DMS53 treated with DMSO at 0.1 percent for 48 hours (cell line): ENCODE measurements at regions not wholly inside any gene's neighbourhood (a gene's known extent, or its start where the extent isn't known, plus 50 kb on each side); places are given as distances from the start of the nearest gene placed in this dataset.
"Not testable (repeated sequence)": the region's sequence is repeated elsewhere in the genome, so short reads cannot be mapped to it uniquely, and the experiment has no call there.

Source experiments
- DNase-seq: peaks from one replicate; lab custom pipeline; 2025; ENCODE audit not compliant: unreplicated experiment; lab: John Stamatoyannopoulos, UW

DNA sequence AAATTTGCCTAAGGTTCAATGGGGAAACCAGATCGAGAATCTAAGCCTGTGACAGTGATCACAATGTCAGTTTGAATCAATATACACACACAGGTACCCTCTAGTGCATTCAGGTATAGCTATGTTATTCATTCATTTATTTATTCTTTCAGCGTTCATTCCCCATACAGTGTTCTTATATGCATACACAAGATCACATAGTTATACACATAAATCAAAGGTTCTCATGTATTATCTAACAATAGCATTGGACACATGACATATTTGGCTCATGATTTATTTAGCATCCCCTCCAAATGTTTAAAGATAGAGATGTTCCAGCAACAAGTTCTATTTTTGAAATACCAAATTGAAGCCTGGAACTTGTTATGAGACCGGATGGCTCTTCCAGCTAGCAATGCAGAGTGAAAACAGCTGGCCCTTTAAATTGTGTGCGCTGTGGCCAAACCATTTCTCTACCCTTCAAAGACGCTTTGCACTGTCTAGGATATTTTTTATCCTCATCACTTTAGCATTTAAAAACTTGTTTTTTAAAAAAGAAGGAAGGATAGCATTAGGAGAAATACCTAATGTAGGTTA lies 131.0 kb downstream of the ATXN3L start:
- DNase-seq = no peak

DNA sequence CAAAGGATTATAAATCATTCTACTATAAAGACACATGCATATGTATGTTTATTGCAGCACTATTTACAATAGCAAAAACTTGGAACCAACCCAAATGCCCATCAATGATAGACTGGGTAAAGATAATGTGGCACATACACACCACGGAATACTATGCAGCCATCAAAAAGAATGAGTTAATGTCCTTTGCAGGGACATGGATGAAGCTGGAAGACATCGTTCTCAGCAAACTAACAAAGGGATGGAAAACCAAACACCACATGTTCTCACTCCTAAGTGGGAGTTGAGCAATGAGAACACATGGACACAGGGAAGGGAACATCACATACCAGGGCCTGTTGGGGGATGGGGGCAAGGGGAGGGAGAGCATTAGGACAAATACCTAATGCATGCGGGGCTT lies 133.2 kb downstream of the ATXN3L start:
- not testable (repeated sequence) for DNase-seq

DNA sequence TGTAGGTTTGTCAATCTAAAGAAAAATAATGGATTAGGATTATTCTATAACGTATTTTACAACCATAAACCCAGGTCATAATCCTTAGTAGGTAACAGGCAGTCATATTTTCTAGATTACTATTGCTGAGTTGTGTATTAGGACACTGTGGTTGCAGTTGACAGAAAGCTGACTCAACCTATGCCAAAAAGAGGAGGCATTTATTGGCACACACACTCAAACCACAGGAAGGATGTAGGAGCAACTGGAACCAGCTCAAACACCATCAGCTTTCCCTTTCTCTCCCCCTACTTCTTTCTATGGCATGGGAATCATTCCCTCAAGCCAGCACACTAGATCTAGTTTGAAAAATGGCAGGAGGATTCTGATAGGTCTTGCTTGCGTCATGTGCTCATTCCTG lies 136.4 kb upstream of the FAM9C start:
- DNase-seq = no peak

DNA sequence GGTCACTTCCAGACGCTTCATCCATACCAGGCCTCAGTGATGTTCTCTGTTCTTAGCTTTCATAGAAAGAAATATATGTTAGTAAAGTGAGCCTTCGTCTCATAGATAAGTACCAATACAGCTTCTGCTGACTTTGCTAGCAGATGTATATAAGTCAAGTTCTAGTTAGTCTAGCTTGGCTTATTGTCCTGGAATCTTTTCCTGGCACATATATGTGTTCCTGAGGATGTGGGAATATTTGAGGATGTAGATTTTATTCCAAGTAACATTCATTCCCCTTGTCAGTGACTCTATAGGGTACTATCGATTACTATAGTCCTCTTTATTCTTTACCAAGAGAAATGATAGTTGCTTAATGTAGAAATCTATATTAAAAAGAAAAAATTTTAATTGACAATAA lies 135.2 kb upstream of the FAM9C start:
- no peak for DNase-seq

DNA sequence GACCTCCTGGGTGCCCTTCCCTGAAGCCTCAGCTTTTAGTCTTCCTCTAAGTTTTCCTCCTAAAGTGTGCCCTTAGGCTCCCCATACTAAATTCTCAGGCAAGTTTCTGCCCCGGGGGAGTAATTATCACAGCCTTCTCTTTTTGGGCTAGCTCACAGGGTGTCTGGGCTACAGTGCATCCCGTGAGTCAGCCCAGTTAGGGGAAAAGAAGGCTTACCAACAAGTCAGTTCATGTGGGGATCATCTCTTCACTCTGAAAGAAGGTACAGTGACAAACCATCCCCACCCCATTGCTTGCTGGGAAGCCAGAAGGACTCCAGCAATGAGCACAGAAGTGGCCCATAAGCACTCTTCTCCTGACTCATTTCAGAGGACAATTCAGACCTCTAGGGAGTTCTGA lies 134.7 kb upstream of the FAM9C start:
- no peak for DNase-seq

DNA sequence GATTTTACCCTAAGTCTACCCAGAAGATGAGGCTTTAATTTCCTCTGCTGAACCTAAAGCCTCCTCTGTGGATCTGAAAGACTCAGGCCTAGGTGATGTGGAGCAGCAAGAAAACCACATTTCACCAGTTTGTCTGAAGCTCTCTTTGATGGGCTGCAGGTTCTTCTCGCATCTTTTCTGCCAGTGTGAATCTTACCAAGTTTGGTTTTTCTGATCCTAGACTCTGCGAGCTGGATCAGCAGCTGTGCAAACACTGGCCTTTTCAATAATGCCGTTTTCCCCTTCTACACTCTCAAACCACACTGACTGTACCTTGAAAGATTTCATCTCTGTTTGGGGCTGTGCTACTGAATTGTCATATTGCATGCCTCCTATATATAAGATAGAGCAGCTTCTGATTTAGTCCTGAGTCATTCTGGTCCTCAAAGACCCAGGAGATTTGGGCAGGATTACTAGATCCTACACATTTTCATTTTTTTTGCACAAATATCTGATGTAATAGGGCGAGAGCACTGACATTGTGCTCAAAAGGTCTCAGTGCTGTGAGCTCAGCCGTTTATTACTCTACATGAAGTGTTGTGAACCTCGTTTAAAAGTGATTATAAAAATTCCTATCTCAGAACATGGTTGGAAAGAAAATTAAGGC lies 133.6 kb upstream of the FAM9C start:
- DNase-seq = peak; percentile 20

DNA sequence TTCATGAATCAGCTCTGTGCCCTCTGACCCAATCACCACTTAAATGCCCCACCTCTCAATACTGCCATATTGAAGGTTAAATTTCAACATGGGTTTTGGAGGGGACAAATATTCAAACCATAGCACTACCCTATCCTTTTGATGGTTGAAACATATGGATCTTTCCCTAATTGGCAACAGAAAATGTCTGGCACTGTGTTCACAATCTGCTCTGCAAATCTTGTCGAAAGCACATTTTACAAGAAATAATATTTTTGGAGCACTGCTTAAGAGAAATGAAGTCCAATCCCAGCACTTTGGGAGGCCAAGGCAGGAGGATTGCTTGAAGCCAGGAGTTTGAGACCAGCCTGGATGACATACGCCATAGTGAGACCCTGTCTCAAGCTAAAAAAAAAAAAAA lies 130.6 kb upstream of the FAM9C start:
- DNase-seq = no peak

DNA sequence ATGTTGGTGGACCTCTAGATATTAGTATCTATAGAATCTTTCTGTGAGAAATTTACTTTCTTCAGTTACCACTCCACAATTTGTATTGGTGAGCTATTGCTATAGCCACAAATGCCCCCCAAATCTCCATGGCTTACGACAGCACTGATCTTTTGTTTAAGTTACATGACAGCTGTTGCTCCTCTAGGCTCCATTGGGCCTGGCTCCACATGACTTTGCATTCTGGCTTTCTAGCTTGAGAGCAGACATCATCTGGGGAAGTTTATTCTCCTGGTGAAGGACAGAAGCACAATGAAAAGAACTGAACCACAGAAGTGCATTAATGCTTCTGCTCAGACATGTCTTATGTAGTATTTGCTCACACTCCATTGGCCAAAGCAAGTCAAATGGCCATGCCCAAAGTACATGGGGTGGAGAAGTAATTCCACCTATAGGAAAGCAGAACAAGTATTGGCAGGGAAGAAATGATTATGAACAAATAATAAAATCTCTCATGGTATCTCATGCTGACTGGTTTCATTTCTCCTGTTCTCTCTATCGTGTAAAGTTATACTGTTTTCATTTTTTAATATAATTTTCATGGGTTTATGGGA lies 126.6 kb upstream of the FAM9C start:
- no peak for DNase-seq

DNA sequence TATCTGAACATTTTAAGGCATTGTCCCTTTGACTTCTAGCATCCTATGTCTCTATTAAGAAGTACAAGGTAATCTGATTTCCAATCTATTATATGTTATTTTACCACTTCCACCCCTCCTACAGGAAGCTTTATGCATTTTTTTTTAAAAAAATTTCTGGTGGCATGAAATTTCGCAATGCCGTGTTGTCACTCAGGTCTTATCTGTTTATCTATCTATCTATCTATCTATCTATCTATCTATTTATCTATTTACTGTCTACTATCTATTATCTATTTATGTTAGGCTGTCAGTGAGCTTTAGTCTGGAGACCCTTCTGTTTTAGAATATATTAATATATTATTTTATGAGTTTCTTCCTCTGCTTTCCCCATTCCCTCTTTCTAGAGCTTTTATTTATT lies 125.3 kb upstream of the FAM9C start:
- DNase-seq = no peak

DNA sequence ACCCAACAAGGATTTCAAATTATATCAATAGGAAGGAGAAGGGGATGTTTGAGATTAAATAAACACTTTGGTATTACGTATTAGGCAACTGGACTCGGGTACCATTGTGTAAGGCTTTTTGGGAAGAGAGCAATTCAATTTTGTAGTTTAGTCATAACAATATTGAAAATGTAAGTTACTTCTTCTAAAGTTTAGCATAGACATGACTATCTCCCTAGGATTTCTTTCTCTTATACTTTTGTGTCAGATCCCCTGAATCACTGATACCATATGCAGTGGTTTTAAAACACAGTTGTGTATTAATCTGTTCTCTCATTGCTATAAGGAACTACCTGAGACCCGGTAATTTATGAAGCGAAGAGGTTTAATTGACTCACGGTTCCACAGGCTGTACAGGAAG lies 123.8 kb upstream of the FAM9C start:
- DNase-seq = no peak

DNA sequence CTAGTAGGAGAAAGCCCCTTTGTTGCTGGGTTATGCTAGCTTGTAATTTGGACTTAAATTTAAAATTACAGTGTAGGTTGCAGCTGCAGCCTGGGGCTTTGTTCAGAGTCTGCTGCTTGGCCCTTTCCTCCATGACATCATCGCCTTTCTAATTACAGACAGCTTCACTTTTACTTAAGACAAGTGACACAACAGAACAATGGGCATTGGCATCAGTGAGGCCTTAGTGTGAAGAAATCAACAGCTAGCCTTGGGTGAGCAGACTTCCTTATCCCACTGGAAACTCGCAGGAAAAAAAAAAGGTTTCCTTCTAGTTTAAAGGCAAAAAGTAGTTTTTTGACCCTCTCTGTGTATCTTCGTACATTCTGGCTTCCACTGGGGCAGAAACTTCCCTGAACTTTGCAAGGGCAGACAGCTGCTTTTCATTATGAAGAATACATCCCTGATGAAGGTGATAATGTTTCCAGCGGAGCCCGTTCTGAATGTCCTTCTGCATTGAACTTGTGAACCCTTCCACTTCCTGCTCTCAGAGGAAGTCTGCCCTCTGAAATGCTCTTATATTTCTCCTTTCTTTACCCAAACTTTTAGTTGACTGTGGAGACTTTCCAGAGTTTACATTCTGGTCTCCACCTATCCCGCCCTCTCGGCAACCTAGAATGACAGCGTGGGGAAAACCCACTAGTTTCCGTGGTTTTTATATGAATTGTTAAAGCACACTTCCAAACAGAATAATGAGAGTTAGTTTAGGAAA lies 123.2 kb upstream of the FAM9C start:
- DNase-seq = no peak

DNA sequence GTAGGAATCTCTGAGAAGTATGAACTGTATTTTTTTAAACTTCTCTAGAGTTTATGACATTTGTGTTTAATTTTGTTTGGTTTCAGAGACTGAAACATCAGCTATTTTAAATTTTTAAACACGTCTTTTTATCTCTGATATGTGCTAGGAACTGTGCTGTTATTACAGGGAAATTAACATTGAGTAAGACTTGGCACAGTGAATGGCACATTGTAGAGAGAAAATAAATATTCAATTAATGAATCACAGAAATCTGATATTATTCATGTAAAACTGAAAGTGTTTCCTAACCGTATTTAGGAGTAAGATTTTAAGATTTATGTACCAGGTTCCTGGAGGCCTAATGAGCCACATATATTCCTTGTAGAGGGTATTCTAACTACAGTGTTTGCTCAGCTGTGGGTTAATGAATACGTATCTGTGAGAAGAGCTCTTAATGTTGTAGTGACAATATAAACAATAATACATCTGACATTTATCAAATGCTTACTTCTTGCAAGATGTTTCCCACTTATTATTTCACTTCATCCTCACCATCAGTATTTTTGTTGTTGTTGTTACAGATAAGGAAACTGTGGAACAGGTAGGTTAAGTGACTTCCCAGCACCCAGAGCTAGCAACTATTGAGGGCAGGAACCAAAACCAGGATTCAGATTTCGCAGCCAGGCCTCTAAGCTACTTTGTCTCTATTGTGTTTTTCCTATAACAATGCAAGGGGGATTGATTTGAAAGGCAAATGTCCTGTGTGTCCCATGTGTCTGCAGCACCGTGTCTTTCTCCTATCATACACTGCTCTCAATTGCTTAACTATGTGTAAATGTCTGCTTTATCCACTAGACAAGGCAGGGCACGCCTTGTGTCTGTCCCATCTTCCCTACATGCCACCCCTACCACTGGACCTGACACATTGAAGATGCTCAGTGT lies 121.1 kb upstream of the FAM9C start:
- no peak for DNase-seq

DNA sequence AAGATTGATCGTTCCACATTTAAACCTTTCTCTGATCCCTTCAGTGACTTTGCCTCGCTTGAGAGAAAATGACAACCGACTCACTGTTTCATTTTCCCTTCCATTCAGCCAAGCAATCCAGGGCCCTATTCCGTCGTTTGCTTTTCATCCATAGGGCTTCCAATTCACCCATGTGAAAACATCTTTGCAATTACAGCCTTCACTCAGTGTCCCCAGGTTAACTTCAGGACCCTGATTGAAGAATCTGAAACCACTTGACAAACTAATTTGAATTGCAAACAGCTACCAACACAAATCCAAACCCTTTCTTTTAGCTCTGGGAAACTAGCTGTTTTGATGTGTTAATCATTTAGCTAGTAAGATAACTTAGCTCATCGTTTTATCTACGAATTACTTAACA lies 120.2 kb upstream of the FAM9C start:
- DNase-seq = no peak

DNA sequence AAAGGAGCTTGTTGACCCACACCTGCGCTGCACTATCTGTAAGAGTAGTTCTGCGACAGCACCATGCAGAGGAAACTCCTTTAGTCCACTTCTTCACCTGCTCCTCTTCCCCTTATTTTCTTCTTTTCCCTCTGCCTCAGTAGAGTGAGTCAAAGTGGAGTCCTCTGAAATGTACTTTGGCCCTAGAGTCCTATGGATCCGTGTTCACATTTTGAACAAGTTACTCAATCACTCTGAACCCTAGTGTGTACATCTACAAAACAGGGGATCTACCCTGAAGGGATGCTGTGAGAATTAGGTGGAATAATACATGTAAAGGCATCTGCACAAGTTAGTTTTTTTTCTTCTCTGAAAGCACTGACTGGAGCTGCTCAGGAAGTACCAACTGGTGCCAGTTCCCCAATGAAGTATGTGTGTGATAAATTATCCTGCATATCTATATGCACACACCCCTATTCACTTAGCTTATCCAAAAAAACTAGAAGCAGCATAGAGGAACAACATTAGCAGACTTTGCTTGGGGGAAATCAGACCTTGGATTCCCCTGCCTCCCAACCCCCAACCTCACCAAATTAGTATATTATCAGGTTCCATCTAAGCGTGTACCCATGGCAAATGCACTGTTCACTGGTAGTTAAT lies 118.5 kb upstream of the FAM9C start:
- DNase-seq = no peak

DNA sequence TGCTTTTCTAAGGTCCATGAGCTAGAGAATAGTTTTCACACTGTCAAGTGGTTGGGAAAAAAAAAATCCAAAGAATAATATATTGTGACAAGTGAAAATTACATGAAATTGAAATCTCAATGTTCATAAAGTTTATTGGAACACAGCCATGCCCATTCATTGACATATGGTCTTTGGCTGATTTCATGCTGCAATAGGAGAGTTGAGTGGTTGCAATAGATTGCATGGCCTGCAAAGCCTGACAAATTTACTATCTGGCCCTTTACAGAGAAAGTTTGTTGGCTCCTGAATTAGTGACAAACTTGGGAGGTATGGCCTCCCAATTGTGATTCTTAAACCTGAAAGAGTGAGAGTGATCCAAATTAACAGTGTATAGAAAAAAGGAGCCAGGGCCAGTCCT lies 115.5 kb upstream of the FAM9C start:
- no peak for DNase-seq

DNA sequence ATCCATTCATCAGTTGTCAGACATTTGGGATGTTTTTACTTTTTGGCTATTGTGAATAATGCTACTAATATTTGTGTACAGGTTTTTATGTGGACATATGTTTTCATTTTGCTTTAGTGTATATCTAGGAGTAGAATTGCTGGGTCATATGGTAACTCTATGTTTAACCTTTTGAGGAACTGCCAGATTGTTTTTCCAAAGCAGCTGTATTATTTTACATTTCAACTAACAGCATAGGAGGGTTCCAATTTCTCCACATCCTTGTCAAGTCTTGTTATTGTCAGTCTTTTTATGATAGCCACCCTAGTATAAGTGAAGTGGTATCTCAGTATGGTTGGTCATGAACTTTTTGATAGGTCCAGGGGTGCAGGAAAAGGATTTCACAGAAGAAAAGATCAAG lies 114.5 kb upstream of the FAM9C start:
- DNase-seq = no peak

DNA sequence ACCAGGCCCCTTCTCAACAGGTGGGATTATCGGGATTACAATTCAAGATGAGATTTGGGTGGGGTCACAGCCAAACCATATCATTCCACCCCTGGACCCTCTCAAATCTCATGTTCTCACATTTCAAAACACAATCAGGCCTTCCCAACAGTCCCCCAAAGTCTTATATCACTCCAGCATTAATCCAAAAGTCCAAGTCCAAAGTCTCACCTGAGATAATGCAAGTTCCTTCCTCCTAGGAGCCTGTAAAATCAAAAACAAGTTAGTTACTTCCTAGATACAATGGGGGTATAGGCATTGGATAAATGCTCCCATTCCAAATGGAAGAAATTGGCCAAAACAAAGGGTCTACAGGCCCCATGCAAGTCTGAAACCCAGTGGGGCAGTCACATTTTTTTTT lies 111.1 kb upstream of the FAM9C start:
- not testable (repeated sequence) for DNase-seq

DNA sequence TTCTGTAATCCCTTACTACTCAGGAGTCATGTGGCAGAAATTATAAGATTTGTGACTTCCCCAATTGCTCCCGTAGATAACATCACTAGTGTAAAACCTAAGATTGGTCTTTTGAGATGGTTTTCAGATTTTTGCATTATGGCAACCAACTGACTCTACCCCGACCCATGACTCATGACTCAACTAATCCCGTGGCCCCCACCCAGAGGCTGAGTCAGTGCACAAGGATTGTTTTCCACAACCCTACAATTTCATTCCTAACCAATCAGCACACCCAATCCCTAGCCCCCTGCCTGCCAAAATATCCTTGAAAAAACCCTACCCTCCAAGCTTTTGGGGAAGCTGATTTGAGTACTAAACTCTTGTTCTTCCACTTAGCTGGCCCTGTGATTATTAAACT lies 109.4 kb upstream of the FAM9C start:
- no peak for DNase-seq

DNA sequence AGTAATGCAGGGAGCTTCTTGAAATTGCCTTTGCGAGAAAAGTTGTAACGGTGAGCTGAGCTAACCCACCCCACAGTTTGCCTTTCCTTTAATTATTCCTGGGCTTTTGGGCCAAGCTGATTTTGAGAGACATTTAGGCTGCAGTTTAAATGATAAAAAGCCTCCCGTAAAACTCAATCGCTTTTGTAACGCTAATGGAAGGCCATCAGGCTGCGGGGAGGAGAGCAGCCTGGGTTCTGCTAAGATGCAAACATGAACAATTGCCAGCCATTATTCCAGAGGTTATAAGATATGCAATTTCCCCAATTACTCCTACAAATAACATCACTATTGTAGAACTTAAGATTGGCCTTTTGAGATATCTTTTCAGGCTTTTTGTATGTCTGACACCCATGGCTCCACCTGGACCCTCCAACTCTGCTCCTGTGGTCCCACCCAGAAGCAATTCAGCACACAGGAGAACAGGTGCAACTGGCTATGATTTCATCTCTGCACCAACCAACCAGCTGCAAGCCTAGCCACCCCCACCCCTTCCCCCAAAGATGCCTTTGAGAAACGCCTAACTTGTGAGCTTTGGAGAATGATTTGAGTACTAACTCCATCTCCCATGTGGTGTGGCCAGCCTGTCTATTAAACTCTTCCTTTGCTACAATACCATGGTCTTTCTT lies 108.2 kb upstream of the FAM9C start:
- no peak for DNase-seq

DNA sequence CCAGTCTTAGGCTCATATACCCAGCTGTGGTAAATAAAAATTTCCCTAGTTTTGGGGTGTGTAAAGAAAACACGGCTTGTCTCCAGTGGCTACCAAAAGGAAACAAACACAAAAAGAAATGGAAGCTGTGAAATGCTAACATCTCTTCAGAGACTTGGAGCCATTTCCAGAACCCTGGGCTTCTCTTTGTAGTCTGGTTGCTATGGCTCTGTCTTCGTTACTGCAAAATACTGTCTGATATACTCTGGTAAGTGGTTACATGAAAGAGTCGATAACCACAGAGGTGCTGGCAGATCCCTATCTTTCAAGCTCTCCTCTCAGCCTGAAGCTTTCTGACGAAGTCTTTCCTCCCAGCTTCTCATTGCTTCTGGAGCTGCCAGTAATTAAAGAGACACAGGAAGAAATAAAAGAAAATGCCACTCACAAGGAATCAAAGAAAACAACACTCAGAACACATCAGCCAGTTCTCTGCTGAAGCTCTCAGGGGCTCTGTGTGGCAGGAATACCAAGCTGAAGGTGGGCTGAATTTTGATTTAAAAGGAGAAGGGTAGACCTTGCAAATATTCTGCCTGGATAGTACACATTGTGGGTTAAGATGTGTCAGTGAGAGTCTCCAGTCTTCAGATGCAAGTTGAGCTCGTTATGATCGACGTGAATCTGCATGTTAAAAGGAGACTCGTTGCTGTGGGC lies 107.6 kb upstream of the FAM9C start:
- DNase-seq = no peak
